GM12873 (cell line): ENCODE measurements at regions not wholly inside any gene's neighbourhood (a gene's known extent, or its start where the extent isn't known, plus 50 kb on each side); places are given as distances from the start of the nearest gene placed in this dataset.

ENCODE experiments used
- TF ChIP-seq, protein P1 (sequence below): IDR thresholded peaks from 2 replicates; pipeline ENCODE4 v1.5.1; 2012; ENCODE audit warnings: low read depth, mild to moderate bottlenecking, moderate library complexity, low read length, control low read depth; ENCODE audit not compliant: insufficient read depth; ENCODE audit errors: missing control alignments

DNA sequence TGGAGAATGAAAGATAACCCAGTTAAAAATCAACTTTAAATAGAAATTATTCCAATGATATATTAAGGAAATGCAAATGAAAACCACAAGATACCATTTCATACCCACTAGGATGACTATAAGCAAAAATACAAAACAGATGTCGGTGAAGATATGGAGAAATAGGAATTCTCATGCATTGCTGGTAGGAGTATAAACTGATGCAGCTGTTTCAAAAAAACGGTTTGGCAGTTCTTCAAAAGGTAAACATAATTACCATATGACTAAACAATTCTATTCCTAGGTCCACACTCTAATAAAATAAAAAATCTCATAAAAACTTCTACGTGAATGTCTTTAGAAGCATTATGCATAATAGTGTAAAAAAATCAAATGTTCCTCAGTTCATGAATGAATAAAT is 763.3 kb upstream of the BRINP3 start:
- TF ChIP-seq, protein P1, sequence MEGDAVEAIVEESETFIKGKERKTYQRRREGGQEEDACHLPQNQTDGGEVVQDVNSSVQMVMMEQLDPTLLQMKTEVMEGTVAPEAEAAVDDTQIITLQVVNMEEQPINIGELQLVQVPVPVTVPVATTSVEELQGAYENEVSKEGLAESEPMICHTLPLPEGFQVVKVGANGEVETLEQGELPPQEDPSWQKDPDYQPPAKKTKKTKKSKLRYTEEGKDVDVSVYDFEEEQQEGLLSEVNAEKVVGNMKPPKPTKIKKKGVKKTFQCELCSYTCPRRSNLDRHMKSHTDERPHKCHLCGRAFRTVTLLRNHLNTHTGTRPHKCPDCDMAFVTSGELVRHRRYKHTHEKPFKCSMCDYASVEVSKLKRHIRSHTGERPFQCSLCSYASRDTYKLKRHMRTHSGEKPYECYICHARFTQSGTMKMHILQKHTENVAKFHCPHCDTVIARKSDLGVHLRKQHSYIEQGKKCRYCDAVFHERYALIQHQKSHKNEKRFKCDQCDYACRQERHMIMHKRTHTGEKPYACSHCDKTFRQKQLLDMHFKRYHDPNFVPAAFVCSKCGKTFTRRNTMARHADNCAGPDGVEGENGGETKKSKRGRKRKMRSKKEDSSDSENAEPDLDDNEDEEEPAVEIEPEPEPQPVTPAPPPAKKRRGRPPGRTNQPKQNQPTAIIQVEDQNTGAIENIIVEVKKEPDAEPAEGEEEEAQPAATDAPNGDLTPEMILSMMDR = no peak

DNA sequence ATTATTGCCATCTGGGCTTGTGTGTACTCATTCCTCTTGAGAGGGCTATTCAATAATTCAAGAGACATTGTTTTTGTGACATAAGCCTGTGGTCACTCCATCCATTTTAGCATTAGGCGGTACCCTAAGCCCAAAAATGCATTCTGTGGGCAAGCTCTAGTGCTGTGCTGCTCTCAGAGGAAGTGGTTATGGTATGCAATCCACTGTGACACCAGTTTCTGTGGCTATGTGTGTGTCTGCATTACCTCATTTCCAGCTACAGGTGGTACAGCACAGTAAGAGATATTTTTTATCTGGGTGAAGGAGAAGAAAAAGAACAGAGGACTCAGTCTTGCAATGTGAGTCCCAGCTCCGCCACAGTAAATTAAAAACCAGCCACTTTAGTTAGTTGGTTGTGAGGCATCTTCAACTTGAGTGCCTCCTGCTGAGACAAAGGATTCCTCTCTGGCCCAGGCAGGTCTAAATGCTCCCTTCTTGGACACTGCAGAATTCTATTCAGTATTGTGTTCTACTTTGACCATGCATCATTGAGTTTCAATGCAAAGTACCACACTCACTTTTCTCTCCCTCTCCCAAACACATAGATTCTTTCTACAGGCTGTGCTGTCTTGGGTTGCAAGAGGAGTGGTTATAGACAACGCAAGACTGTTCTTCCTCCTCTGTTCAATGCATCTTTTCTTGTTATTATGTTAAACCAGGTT is 777.8 kb upstream of the BRINP3 start:
- TF ChIP-seq, protein P1 = no peak

DNA sequence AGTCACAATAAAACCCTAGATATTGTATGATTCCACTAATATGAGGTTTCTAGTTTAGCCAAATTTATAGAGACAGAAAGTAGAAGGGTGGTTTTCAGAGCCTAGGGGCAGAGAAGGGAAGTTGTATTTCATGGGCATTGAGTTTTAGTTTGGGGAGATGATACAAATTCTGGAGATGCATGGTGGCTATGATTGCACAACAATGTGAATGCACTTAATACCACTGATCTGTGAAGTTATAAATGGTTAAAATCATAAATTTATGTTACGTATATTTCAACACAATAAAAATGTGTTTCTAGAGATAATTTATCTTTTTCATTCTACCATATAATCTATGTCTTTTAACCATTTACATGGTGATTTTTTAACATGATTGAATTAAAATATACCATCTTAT is 779.3 kb upstream of the BRINP3 start:
- TF ChIP-seq, protein P1 = no peak

DNA sequence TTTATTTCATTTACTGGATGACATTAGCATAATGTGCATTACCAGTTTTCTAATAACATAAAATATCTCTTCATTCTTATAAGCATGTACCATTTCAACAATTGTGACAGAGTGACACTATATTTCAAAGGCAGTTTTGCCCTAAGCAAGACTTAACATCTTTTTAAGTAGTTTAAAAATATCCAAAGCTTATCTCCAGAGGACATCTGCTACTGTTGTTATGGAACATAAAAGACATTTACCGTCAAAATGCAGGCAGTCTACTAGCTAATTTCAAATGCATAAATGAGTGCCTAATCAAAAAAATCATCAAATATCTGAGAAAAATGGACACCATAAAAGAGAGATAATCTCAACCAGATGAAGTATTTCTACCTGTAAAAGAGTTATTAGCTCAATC is 782.4 kb upstream of the BRINP3 start:
- TF ChIP-seq, protein P1 = no peak

DNA sequence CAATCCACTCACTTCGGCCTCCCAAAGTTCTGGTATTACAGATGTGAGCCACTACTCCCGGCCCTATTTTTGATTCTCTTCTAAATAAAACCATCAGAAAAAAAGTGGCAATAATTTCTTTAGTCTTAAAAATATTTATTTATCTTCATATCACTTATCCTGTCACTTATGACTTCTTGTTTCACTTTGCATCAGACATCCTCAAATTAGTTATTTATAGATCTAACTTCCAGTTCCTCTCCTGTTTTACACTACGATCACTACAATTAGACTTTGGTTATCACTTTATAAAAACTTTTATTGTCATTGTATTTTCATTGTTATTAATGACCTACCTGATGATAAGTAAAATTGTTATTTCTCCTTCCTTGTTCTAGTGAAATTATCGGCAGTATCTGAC is 783.4 kb upstream of the BRINP3 start:
- TF ChIP-seq, protein P1 = no peak

DNA sequence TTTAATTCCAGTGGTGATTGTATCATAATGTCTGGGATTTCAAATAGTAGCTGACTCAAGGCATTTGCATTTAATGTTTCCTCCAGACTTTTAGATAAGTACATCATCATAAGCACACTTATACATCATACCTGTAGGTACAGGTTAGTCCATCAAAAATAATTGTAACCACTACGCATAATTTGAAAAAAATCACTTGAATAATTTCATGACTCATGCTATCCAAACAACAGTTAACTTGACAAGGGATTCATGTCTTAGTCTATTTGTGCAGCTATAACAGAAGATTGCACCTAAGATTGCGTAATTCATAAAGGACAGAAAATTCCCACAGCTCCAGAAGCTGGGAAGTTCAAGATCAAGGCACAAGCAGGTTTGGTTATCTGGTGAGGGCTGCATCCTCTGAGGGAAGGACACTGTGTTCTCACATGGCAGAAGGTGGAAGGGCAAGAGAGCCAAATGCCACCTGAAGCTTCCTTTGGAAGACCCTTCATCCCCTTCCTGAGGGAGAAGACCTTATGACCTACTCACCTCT is 801.7 kb upstream of the BRINP3 start:
- TF ChIP-seq, protein P1 = no peak

DNA sequence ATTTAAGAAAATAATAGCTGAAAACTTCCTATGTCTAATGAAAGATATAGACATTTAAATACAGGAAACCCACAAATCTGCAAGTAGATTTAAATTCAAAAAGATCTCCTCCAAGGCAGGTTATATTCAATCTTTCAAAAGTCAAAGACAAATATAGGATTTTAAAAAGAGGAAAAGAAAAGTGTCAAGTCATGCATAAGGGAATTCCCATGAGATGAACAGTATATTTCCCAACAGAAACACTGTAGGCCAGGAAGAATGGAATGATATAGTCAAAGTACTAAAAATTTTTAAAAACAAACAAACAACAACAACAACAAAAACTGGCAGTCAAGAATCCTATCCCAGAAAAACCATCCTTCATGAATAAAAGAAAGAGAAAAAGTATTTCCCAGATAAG is 806.5 kb upstream of the BRINP3 start:
- TF ChIP-seq, protein P1 = no peak
